Caco-2 (cell line): ENCODE measurements at regions not wholly inside any gene's neighbourhood (a gene's known extent, or its start where the extent isn't known, plus 50 kb on each side); places are given as distances from the start of the nearest gene placed in this dataset.

Source experiments
- BruUV-seq: library from RNA; stranded (reverse); fragments of 400-500 nt; replicated peaks from 2 replicates; lab custom pipeline; 2021; lab: Mats Ljungman, UMichigan
- CTCF ChIA-PET: fragments of 300-600 bp; sonication (Branson Sonifier 250); formaldehyde crosslinking; loops from one replicate; lab custom pipeline; 2022; ENCODE audit warnings: antibody characterized with exemption; lab: Charles Lee
- POLR2A ChIA-PET: fragments of 300-600 bp; sonication (Branson Sonifier 250); formaldehyde crosslinking; loops from one replicate; lab custom pipeline; 2022; ENCODE audit warnings: antibody characterized with exemption; lab: Charles Lee
- DNase-seq, 2 experiments: peaks; one replicate each; pipeline versions ENCODE4 v3.0.0 to v3.0.0-alpha.2; 2020 to 2022
- H3K27me3 ChIP-seq: replicated peaks from 2 replicates; pipeline ENCODE4 v1.6.0; 2011; ENCODE audit warnings: low read length; ENCODE audit not compliant: control insufficient read depth, insufficient read depth
- H3K36me3 ChIP-seq: 2 replicates; pipeline ENCODE4 v1.5.1; 2011; ENCODE audit warnings: low read length; ENCODE audit not compliant: control insufficient read depth, insufficient read depth
- H3K4me1 ChIP-seq: fragments of 250-450 bp; sonication (Bioruptor Pico); 2 replicates; pipeline ENCODE4 v1.5.1; 2020; ENCODE audit warnings: mild to moderate bottlenecking
- H3K4me3 ChIP-seq: 2 replicates; pipeline ENCODE4 v1.5.1; 2011; ENCODE audit warnings: low read depth, mild to moderate bottlenecking, control low read depth, low read length
- H3K9me3 ChIP-seq: fragments of 250-450 bp; sonication (Bioruptor Pico); 2 replicates; pipeline ENCODE4 v1.5.1; 2020; ENCODE audit warnings: mild to moderate bottlenecking, moderate library complexity
- H3K27ac Mint-ChIP-seq: one replicate; pipeline ENCODE4 v1.8.0; 2022; ENCODE audit warnings: mixed read lengths; ENCODE audit not compliant: unreplicated experiment
- H3K27me3 Mint-ChIP-seq: one replicate; pipeline ENCODE4 v1.8.0; 2022; ENCODE audit warnings: mixed read lengths; ENCODE audit not compliant: insufficient read depth, unreplicated experiment
- H3K36me3 Mint-ChIP-seq: one replicate; pipeline ENCODE4 v1.8.0; 2022; ENCODE audit warnings: mild to moderate bottlenecking, mixed read lengths; ENCODE audit not compliant: insufficient read depth, unreplicated experiment
- H3K4me1 Mint-ChIP-seq: one replicate; pipeline ENCODE4 v1.8.0; 2022; ENCODE audit warnings: low read depth, mixed read lengths; ENCODE audit not compliant: unreplicated experiment
- H3K4me3 Mint-ChIP-seq: one replicate; pipeline ENCODE4 v1.8.0; 2022; ENCODE audit warnings: mild to moderate bottlenecking, moderate library complexity, mixed read lengths; ENCODE audit not compliant: unreplicated experiment
- H3K9me3 Mint-ChIP-seq: one replicate; pipeline ENCODE4 v1.8.0; 2022; ENCODE audit warnings: mixed read lengths; ENCODE audit not compliant: unreplicated experiment
- intact Hi-C: fragments of 100-400 bp; cut with micrococcal nuclease; formaldehyde crosslinking; loops from one replicate; pipeline ENCODE4 v1.10.0; 2022; ENCODE audit not compliant: unreplicated experiment
- TF ChIP-seq, protein P1 (sequence below), 2 experiments: fragments of 200-600 bp in 1 of 2; IDR thresholded peaks; 1 replicate in 1 of 2; 2 replicates in 1 of 2; pipeline versions ENCODE4 v1.5.1 to v1.8.0; 2011 to 2022; ENCODE audit warnings: antibody characterized with exemption in 1 of 2, control low read depth in 1 of 2, inconsistent platforms in 1 of 2, low read depth in 1 of 2, low read length in 1 of 2, mild to moderate bottlenecking in 1 of 2, moderate library complexity in 1 of 2; ENCODE audit not compliant: insufficient read depth in 1 of 2, severe bottlenecking in 1 of 2, unreplicated experiment in 1 of 2

- BruUV-seq, result no TSS peak
- Mint-ChIP-seq H3K4me3 (no peak overlapping the region), H3K9me3 (peaks cover 27% of the 10 kb centered on the region), H3K36me3 (no peaks in the 10 kb centered on the region), H3K27me3 (peaks cover 7% of the 10 kb centered on the region), H3K4me1 (no peaks in the 10 kb centered on the region), H3K27ac (no peak overlapping the region)
- H3K4me1 ChIP-seq, result no peaks in the 10 kb centered on the region
- intact Hi-C loops, result no loop called here
- peaks cover 9% of the 10 kb centered on the region; the same call in 1 of the 2 replicates for H3K9me3 ChIP-seq
- no peaks in the 10 kb centered on the region for H3K27me3 ChIP-seq
- DNase-seq, result no peak
- POLR2A ChIA-PET, result no interaction called here
- no peak overlapping the region for H3K4me3 ChIP-seq
- TF ChIP-seq, protein P1, sequence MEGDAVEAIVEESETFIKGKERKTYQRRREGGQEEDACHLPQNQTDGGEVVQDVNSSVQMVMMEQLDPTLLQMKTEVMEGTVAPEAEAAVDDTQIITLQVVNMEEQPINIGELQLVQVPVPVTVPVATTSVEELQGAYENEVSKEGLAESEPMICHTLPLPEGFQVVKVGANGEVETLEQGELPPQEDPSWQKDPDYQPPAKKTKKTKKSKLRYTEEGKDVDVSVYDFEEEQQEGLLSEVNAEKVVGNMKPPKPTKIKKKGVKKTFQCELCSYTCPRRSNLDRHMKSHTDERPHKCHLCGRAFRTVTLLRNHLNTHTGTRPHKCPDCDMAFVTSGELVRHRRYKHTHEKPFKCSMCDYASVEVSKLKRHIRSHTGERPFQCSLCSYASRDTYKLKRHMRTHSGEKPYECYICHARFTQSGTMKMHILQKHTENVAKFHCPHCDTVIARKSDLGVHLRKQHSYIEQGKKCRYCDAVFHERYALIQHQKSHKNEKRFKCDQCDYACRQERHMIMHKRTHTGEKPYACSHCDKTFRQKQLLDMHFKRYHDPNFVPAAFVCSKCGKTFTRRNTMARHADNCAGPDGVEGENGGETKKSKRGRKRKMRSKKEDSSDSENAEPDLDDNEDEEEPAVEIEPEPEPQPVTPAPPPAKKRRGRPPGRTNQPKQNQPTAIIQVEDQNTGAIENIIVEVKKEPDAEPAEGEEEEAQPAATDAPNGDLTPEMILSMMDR (IDR thresholded peaks at IDR 0.05; ENCODE audit: insufficient read depth in 1 of 2, low read depth in 1 of 2, low read length in 1 of 2, severe bottlenecking in 1 of 2, unreplicated experiment in 1 of 2), result no peak
- H3K36me3 ChIP-seq, result no peaks in the 10 kb centered on the region
- CTCF ChIA-PET, result no interaction called here
These were observed 73.1 kb upstream of the GNG2 start for GRCh38 chr14:51787352-51787751.

GRCh38 chr14:51789114-51789513 is 71.3 kb upstream of the GNG2 start:
- no peaks in the 10 kb centered on the region for H3K4me1 ChIP-seq
- H3K4me1 Mint-ChIP-seq, result no peaks in the 10 kb centered on the region
- H3K4me3 ChIP-seq, result no peak overlapping the region
- no peaks in the 10 kb centered on the region for H3K36me3 ChIP-seq
- H3K9me3 Mint-ChIP-seq, result peaks cover 27% of the 10 kb centered on the region
- H3K36me3 Mint-ChIP-seq, result no peaks in the 10 kb centered on the region
- H3K4me3 Mint-ChIP-seq, result no peak overlapping the region
- no TSS peak for BruUV-seq
- DNase-seq, result no peak
- TF ChIP-seq, protein P1 (IDR thresholded peaks at IDR 0.05; ENCODE audit: insufficient read depth in 1 of 2, low read depth in 1 of 2, low read length in 1 of 2, severe bottlenecking in 1 of 2, unreplicated experiment in 1 of 2), result no peak
- H3K27ac Mint-ChIP-seq, result no peak overlapping the region
- H3K27me3 ChIP-seq, result no peaks in the 10 kb centered on the region
- peaks cover 9% of the 10 kb centered on the region; the same call in 1 of the 2 replicates for H3K9me3 ChIP-seq
- intact Hi-C loops, result no loop called here
- ChIA-PET POLR2A (no interaction called here), CTCF (no interaction called here)
- peaks cover 6% of the 10 kb centered on the region for H3K27me3 Mint-ChIP-seq

- Mint-ChIP-seq H3K27ac (no peak overlapping the region), H3K4me1 (no peaks in the 10 kb centered on the region), H3K27me3 (peaks cover 6% of the 10 kb centered on the region), H3K36me3 (no peaks in the 10 kb centered on the region), H3K4me3 (no peak overlapping the region), H3K9me3 (peaks cover 27% of the 10 kb centered on the region)
- ChIA-PET POLR2A (no interaction called here), CTCF (no interaction called here)
- no peaks in the 10 kb centered on the region for H3K36me3 ChIP-seq
- H3K4me1 ChIP-seq, result no peaks in the 10 kb centered on the region
- intact Hi-C loops, result no loop called here
- TF ChIP-seq, protein P1 (IDR thresholded peaks at IDR 0.05; ENCODE audit: insufficient read depth in 1 of 2, low read depth in 1 of 2, low read length in 1 of 2, severe bottlenecking in 1 of 2, unreplicated experiment in 1 of 2), result no peak
- H3K4me3 ChIP-seq, result no peak overlapping the region
- DNase-seq, result no peak
- peaks cover 9% of the 10 kb centered on the region; the same call in 1 of the 2 replicates for H3K9me3 ChIP-seq
- no peaks in the 10 kb centered on the region for H3K27me3 ChIP-seq
- no TSS peak for BruUV-seq
These were observed 70.8 kb upstream of the GNG2 start for GRCh38 chr14:51789596-51789995.
